Peyer's patch (tissue), 4 donors: ENCODE measurements at regions not wholly inside any gene's neighbourhood (a gene's known extent, or its start where the extent isn't known, plus 50 kb on each side); places are given as distances from the start of the nearest gene placed in this dataset.

Source experiments
- CTCF ChIP-seq, 6 experiments: fragments of 450-650 bp in 4 of 6; fragments of 200-600 bp in 2 of 6; sonication (generic) in 1 of 6; IDR thresholded peaks; one replicate each; pipeline ENCODE4 v1.5.1; 2017 to 2019; ENCODE audit warnings: antibody characterized with exemption in 6 of 6, mild to moderate bottlenecking in 3 of 6, moderate library complexity in 1 of 6
- POLR2A ChIP-seq, 2 donors: fragments of 450-650 bp; IDR thresholded peaks; one replicate each; pipeline ENCODE4 v1.5.1; 2017; ENCODE audit warnings: antibody characterized with exemption in 2 of 2, mild to moderate bottlenecking in 2 of 2, moderate library complexity in 2 of 2

- TF ChIP-seq CTCF (IDR thresholded peaks at IDR 0.05) (no peak), POLR2A (IDR thresholded peaks at IDR 0.05) (no peak)
Measured at GRCh38 chr12:73815072-73815645, 722.5 kb upstream of the ATXN7L3B start.
